ENCODE measurements at regions not wholly inside any gene's neighbourhood (a gene's known extent, or its start where the extent isn't known, plus 50 kb on each side); places are given as distances from the start of the nearest gene placed in this dataset.

- no peak for DNase-seq (ENCODE audit: low spot score)
These were observed 132.7 kb upstream of the NDUFV2 start for GRCh38 chr18:8969639-8970390.

- DNase-seq (ENCODE audit: low spot score) = no peak
These were observed 131.7 kb upstream of the NDUFV2 start for GRCh38 chr18:8970843-8971242.

- DNase-seq (ENCODE audit: low spot score) = no peak
These were observed 130.4 kb upstream of the NDUFV2 start for GRCh38 chr18:8972116-8972515.

- DNase-seq (ENCODE audit: low spot score) = no peak
These were observed 128.2 kb upstream of the NDUFV2 start for GRCh38 chr18:8974279-8974678.

GRCh38 chr18:8974696-8975095, 127.8 kb upstream of the NDUFV2 start:
- no peak for DNase-seq (ENCODE audit: low spot score)

GRCh38 chr18:8975624-8976023, 126.9 kb upstream of the NDUFV2 start:
- no peak for DNase-seq (ENCODE audit: low spot score)

- DNase-seq (ENCODE audit: low spot score) = no peak
These were observed 125.9 kb upstream of the NDUFV2 start for GRCh38 chr18:8976606-8977005.

- DNase-seq (ENCODE audit: low spot score) = no peak
These were observed 125.3 kb upstream of the NDUFV2 start for GRCh38 chr18:8977166-8977565.

GRCh38 chr18:8977701-8978100, 124.8 kb upstream of the NDUFV2 start:
- no peak for DNase-seq (ENCODE audit: low spot score)

- no peak for DNase-seq (ENCODE audit: low spot score)
These were observed 124.1 kb upstream of the NDUFV2 start for GRCh38 chr18:8978394-8978793.

GRCh38 chr18:8979258-8979988, 123.1 kb upstream of the NDUFV2 start:
- DNase-seq (ENCODE audit: low spot score) = no peak

- no peak for DNase-seq (ENCODE audit: low spot score)
These were observed 122.0 kb upstream of the NDUFV2 start for GRCh38 chr18:8980496-8980895.

GRCh38 chr18:8980918-8981317, 121.6 kb upstream of the NDUFV2 start:
- DNase-seq (ENCODE audit: low spot score) = no peak

- DNase-seq (ENCODE audit: low spot score) = peak; percentile 43
These were observed 119.9 kb upstream of the NDUFV2 start for GRCh38 chr18:8982416-8983183.

- no peak for DNase-seq (ENCODE audit: low spot score)
These were observed 119.3 kb upstream of the NDUFV2 start for GRCh38 chr18:8983195-8983594.

GRCh38 chr18:8984131-8984721, 118.3 kb upstream of the NDUFV2 start:
- no peak for DNase-seq (ENCODE audit: low spot score)

- DNase-seq (ENCODE audit: low spot score) = no peak
These were observed 115.3 kb upstream of the NDUFV2 start for GRCh38 chr18:8987241-8987640.

GRCh38 chr18:8988260-8988871, 114.1 kb upstream of the NDUFV2 start:
- peak; percentile 77 for DNase-seq (ENCODE audit: low spot score)

GRCh38 chr18:8989017-8989416, 113.5 kb upstream of the NDUFV2 start:
- DNase-seq (ENCODE audit: low spot score) = no peak

GRCh38 chr18:8989855-8990254, 112.6 kb upstream of the NDUFV2 start:
- DNase-seq (ENCODE audit: low spot score) = no peak

- no peak for DNase-seq (ENCODE audit: low spot score)
These were observed 112.0 kb upstream of the NDUFV2 start for GRCh38 chr18:8990276-8991031.

Data from iPS-NIHi11 (cell line).